ENCODE measurements at regions not wholly inside any gene's neighbourhood (a gene's known extent, or its start where the extent isn't known, plus 50 kb on each side); places are given as distances from the start of the nearest gene placed in this dataset.
"Not testable (repeated sequence)": the region's sequence is repeated elsewhere in the genome, so short reads cannot be mapped to it uniquely, and the experiment has no call there.

- intact Hi-C loops (cut with DNase I), result no loop called here
- no peak for DNase-seq (ENCODE audit: low spot score)
Measured at GRCh38 chr3:153624310-153625030, 462.4 kb downstream of the RAP2B start.

- intact Hi-C loops (cut with DNase I), result no loop called here
- no peak for DNase-seq (ENCODE audit: low spot score)
Measured at GRCh38 chr3:153625506-153625905, 463.5 kb downstream of the RAP2B start.

- intact Hi-C loops (cut with DNase I), result no loop called here
- DNase-seq (ENCODE audit: low spot score), result no peak
Measured at GRCh38 chr3:153626158-153626557, 464.1 kb downstream of the RAP2B start.

- intact Hi-C loops (cut with DNase I), result no loop called here
- no peak for DNase-seq (ENCODE audit: low spot score)
Measured at GRCh38 chr3:153628591-153628990, 466.6 kb downstream of the RAP2B start.

- no peak for DNase-seq (ENCODE audit: low spot score)
- intact Hi-C loops (cut with DNase I), result no loop called here
Measured at GRCh38 chr3:153629148-153629547, 467.1 kb downstream of the RAP2B start.

DNA sequence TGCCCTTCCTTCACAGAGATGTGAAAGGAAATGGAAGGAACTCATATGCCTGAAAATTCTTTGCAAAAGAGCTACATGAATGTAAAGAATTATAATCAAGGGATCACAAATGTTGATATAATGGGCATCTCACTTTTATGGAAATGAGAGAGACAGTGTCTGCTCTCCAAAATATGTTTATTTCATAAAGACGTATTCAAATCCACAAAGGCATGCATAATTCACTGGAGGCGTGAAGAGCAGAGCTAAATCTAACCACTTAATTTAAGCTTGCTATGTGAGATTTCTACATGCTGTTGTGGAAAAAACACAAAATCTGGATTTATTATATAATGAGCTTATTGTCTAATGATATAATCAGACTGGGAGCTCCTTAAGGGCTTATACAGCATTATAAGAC lies 469.1 kb downstream of the RAP2B start:
- no peak for DNase-seq (ENCODE audit: low spot score)
- intact Hi-C loops (cut with DNase I), result no loop called here

- no peak for DNase-seq (ENCODE audit: low spot score)
- intact Hi-C loops (cut with DNase I), result no loop called here
Measured at GRCh38 chr3:153631664-153632063, 469.6 kb downstream of the RAP2B start.

GRCh38 chr3:153633407-153633806 lies 471.4 kb downstream of the RAP2B start:
- intact Hi-C loops (cut with DNase I), result no loop called here
- no peak for DNase-seq (ENCODE audit: low spot score)

- intact Hi-C loops (cut with DNase I), result no loop called here
- no peak for DNase-seq (ENCODE audit: low spot score)
Measured at GRCh38 chr3:153634683-153635082, 472.7 kb downstream of the RAP2B start.

GRCh38 chr3:153639631-153640030 lies 477.6 kb downstream of the RAP2B start:
- intact Hi-C loops (cut with DNase I), result no loop called here

DNA sequence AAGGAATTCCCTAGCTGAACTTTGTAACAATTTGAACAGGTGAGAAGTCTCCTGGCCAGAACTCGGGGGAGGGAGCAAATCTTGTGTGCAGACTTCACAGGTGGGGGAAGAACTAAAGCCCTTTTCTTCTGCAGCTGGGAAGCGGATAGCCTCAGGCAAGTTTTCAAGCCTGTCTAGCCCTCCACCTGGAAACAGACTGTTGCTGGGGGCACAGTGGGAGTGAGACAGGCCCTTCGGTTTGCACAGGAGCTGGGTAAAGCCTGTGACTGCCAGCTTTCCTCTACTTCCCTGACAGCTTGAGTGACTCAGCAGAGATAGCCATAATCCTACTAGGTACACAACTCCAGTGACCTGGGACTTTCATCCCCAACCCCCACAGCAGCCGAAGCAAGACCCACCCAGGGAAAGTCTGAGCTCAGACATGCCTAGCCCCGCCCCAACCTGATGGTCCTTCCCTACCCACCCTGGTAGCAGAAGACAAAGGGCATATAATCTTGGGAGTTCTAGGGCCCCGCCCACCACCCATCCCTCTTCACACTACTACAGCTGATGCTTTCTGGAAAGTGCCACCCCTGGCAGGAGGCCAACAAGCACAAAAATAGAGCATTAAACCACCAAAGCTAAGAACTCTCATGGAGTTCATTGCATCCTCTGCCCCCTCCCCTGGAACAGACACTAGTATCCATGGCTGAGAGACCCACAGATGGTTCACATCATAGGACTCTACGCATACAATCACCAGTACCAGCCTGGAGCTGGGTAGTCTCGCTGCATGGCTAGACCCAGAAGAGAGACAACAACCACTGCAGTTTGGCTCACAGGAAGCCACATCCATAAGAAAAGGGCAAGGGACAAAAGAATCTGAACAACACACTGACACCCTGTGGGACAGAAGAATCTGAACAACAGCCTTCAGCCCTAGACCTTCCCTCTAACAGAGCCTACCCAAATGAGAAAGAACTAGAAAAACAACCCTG lies 479.0 kb downstream of the RAP2B start:
- intact Hi-C loops (cut with DNase I), result no loop called here
- DNase-seq (ENCODE audit: low spot score), result no peak

More at GRCh38 chr3:153639631-153640030, 477.6 kb downstream of the RAP2B start:
- DNase-seq (ENCODE audit: low spot score), result no peak

DNA sequence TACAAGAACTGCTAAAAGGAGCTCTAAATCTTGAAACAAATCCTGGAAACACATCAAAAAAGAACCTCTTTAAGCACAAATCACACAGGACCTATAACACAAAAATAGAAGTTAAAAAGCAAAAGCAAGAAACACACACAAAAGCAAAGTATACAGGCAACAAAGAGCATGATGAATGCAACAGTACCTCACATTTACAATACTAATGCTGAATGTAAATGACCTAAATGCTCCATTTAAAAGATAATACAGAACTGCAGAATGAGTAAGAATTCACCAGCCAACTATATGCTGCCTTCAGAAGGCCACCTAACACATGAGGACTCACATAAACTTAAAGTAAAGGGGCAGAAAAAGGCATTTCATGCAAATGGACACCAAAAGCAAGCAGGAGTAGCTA lies 478.6 kb upstream of the ARHGEF26 start:
- DNase-seq (ENCODE audit: low spot score); intact Hi-C loops (cut with DNase I): not testable (repeated sequence)

DNA sequence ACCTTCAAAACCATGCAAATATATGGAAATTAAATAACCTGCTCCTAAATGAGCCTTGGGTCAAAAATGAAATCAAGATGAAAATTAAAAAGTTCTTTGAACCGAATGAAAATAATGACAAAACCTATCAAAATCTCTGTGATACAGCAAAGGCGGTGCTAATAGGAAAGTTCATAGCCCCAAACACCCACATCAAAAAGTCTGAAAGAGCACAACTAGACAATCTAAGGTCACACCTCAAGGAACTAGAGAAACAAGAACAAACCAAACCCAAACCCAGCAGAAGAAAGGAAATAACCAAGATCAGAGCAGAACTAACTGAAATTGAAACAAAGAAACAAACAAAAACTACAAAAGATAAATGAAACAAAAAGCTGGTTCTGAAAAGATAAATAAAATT lies 477.7 kb upstream of the ARHGEF26 start:
- intact Hi-C loops (cut with DNase I); DNase-seq (ENCODE audit: low spot score): not testable (repeated sequence)

- intact Hi-C loops (cut with DNase I), result no loop called here
- DNase-seq (ENCODE audit: low spot score), result no peak
Measured at GRCh38 chr3:153649286-153649839, 471.8 kb upstream of the ARHGEF26 start.

GRCh38 chr3:153652076-153652475 lies 469.1 kb upstream of the ARHGEF26 start:
- intact Hi-C loops (cut with DNase I), result no loop called here
- DNase-seq (ENCODE audit: low spot score), result no peak

DNA sequence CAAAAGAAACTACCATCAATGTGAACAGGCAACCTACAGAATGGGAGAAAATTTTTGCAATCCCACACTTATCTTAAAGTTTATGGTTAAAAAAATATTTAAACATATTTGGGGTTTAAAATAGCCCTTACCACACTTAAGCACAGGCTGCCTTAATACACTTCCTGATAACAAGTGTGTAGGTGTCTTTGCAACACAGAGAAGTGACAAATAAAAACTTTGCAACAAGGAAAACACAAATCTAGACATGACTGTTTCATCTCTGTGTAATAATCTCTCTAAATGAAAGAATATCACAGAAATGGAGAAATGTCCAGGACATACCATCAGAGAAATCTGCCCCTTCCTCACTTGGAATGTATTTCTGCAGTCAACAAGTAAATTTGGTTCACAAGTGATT lies 464.1 kb upstream of the ARHGEF26 start:
- intact Hi-C loops (cut with DNase I), result no loop called here
- no peak for DNase-seq (ENCODE audit: low spot score)

DNA sequence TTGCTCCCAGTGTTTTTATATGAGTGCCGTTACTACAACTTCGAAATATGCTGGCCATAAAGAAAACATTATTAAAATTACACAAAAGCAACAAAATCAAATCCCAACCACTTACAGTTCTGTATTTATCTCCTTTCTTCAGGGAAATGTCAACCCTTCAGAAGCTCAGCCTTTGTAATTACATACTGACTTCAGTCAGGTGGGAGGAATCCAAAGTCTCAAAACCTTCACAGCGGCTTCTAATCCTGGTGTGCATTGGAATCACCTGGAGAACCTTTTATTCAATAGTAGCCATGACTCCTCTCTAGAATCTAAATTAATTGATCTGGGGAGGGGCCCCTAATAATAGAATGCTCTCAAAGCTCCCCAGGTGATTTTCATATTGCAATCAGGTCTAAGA lies 463.7 kb upstream of the ARHGEF26 start:
- DNase-seq (ENCODE audit: low spot score), result no peak
- intact Hi-C loops (cut with DNase I), result no loop called here

DNA sequence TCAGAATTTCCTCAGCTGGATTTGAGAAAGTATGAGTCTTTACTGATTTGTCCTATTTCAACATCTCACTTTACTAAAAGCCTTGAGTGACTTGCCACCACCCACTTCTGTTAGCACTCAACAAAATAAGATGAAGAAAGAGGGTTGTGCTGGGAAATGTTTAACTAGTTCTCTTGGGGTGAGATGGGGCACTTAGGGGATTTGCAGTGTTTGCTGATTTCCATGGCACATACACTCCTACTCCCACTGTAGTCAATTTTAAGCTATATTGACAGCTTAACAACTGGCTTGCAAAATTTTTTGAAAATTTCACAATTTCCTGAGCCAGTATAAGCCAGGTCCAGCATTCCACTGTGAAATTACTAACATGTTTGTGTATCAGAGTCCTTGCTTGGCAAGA lies 463.1 kb upstream of the ARHGEF26 start:
- DNase-seq (ENCODE audit: low spot score), result no peak
- intact Hi-C loops (cut with DNase I), result no loop called here

GRCh38 chr3:153666991-153667740 lies 454.0 kb upstream of the ARHGEF26 start:
- no peak for DNase-seq (ENCODE audit: low spot score)
- intact Hi-C loops (cut with DNase I), result no loop called here

- intact Hi-C loops (cut with DNase I), result no loop called here
- DNase-seq (ENCODE audit: low spot score), result no peak
Measured at GRCh38 chr3:153669527-153669926, 451.7 kb upstream of the ARHGEF26 start.
